DOHH2 (cell line): ENCODE measurements at regions not wholly inside any gene's neighbourhood (a gene's known extent, or its start where the extent isn't known, plus 50 kb on each side); places are given as distances from the start of the nearest gene placed in this dataset.

ENCODE experiments used
- H3F3A ChIP-seq: fragments of 200-600 bp; sonication (generic), shearing (Covaris generic); 2 replicates; pipeline ENCODE4 v1.6.0; 2016; ENCODE audit warnings: antibody characterized with exemption, mild to moderate bottlenecking; ENCODE audit not compliant: control insufficient read depth, insufficient read depth
- H3K27ac ChIP-seq: fragments of 200-600 bp; sonication (generic); 2 replicates; pipeline ENCODE4 v1.5.1; 2014; ENCODE audit warnings: low read depth, mild to moderate bottlenecking, low read length, moderate library complexity
- H3K27me3 ChIP-seq: fragments of 200-600 bp; sonication (generic); 2 replicates; pipeline ENCODE4 v1.6.1; 2014; ENCODE audit warnings: mild to moderate bottlenecking, low read length, mixed read lengths; ENCODE audit not compliant: control insufficient read depth
- H3K36me3 ChIP-seq: fragments of 200-600 bp; sonication (generic); 2 replicates; pipeline ENCODE4 v1.6.1; 2014; ENCODE audit warnings: mild to moderate bottlenecking, low read length, moderate library complexity, mixed read lengths; ENCODE audit not compliant: control insufficient read depth
- H3K4me1 ChIP-seq: fragments of 200-600 bp; sonication (generic); 2 replicates; pipeline ENCODE4 v1.6.1; 2014; ENCODE audit warnings: mild to moderate bottlenecking, low read length, mixed read lengths; ENCODE audit not compliant: control insufficient read depth
- H3K4me2 ChIP-seq: fragments of 200-600 bp; sonication (generic); 2 replicates; pipeline ENCODE4 v1.6.0; 2014; ENCODE audit warnings: mild to moderate bottlenecking, low read length, moderate library complexity
- H3K4me3 ChIP-seq: fragments of 200-600 bp; sonication (generic); 2 replicates; pipeline ENCODE4 v1.5.1; 2014; ENCODE audit warnings: mild to moderate bottlenecking, low read length, mixed read lengths
- H3K79me2 ChIP-seq: fragments of 200-600 bp; sonication (generic); 2 replicates; pipeline ENCODE4 v1.6.1; 2014; ENCODE audit warnings: mild to moderate bottlenecking, low read length, mixed read lengths; ENCODE audit not compliant: control insufficient read depth
- H3K9me2 ChIP-seq: fragments of 200-600 bp; sonication (generic); replicated peaks from 2 replicates; pipeline ENCODE4 v1.6.1; 2014; ENCODE audit warnings: mild to moderate bottlenecking, low read length, mixed read lengths; ENCODE audit not compliant: control insufficient read depth
- H3K9me3 ChIP-seq: fragments of 200-600 bp; sonication (generic); 2 replicates; pipeline ENCODE4 v1.6.1; 2014; ENCODE audit warnings: antibody characterized with exemption, low read length, mixed read lengths; ENCODE audit not compliant: control insufficient read depth, insufficient read depth
- H4K20me1 ChIP-seq: fragments of 200-600 bp; sonication (generic); 2 replicates; pipeline ENCODE4 v1.6.0; 2014; ENCODE audit warnings: low read depth, mild to moderate bottlenecking, antibody characterized with exemption, low read length, moderate library complexity; ENCODE audit not compliant: control insufficient read depth, insufficient read depth
- CTCF ChIP-seq: fragments of 200-600 bp; sonication (generic); IDR thresholded peaks from one replicate; pipeline ENCODE4 v1.5.1; 2014; ENCODE audit warnings: antibody characterized with exemption, mild to moderate bottlenecking, low read depth, low read length; ENCODE audit not compliant: poor library complexity, severe bottlenecking
- EZH2phosphoT487 ChIP-seq: fragments of 200-600 bp; sonication (generic); IDR thresholded peaks from 2 replicates; pipeline ENCODE4 v1.6.1; 2017; ENCODE audit warnings: borderline replicate concordance, mild to moderate bottlenecking, antibody characterized with exemption, low read length, moderate library complexity, mixed read lengths

GRCh38 chr20:60512443-60512842 is 554.2 kb downstream of the CDH26 start:
- H3K36me3 ChIP-seq: no peaks in the 10 kb centered on the region
- no peaks in the 10 kb centered on the region for H3K9me3 ChIP-seq
- H4K20me1 ChIP-seq: no peaks in the 10 kb centered on the region
- TF ChIP-seq EZH2phosphoT487 (no peak), CTCF (no peak)
- no peaks in the 10 kb centered on the region for H3K79me2 ChIP-seq
- no peak overlapping the region for H3K27ac ChIP-seq
- H3K4me2 ChIP-seq: no peak overlapping the region
- H3F3A ChIP-seq: no peaks in the 10 kb centered on the region
- no peak overlapping the region for H3K4me3 ChIP-seq
- no peaks in the 10 kb centered on the region for H3K4me1 ChIP-seq
- no peaks in the 10 kb centered on the region for H3K9me2 ChIP-seq
- no peaks in the 10 kb centered on the region for H3K27me3 ChIP-seq

GRCh38 chr20:60513141-60513540 is 554.9 kb downstream of the CDH26 start:
- no peak overlapping the region for H3K4me2 ChIP-seq
- no peaks in the 10 kb centered on the region for H3K9me3 ChIP-seq
- H3K4me3 ChIP-seq: no peak overlapping the region
- TF ChIP-seq EZH2phosphoT487 (no peak), CTCF (no peak)
- H3K27me3 ChIP-seq: no peaks in the 10 kb centered on the region
- H3K4me1 ChIP-seq: no peaks in the 10 kb centered on the region
- no peaks in the 10 kb centered on the region for H3K9me2 ChIP-seq
- no peaks in the 10 kb centered on the region for H3K36me3 ChIP-seq
- no peaks in the 10 kb centered on the region for H3K79me2 ChIP-seq
- no peak overlapping the region for H3K27ac ChIP-seq
- no peaks in the 10 kb centered on the region for H4K20me1 ChIP-seq
- H3F3A ChIP-seq: no peaks in the 10 kb centered on the region

GRCh38 chr20:60516442-60516841 is 558.2 kb downstream of the CDH26 start:
- TF ChIP-seq CTCF (no peak), EZH2phosphoT487 (no peak)
- Histone ChIP-seq H3K4me1 (no peaks in the 10 kb centered on the region), H4K20me1 (no peaks in the 10 kb centered on the region), H3K4me2 (no peak overlapping the region), H3K36me3 (no peaks in the 10 kb centered on the region), H3K4me3 (no peak overlapping the region), H3F3A (no peaks in the 10 kb centered on the region), H3K9me2 (no peaks in the 10 kb centered on the region), H3K9me3 (no peaks in the 10 kb centered on the region), H3K27me3 (no peaks in the 10 kb centered on the region), H3K79me2 (no peaks in the 10 kb centered on the region), H3K27ac (no peak overlapping the region)

- Histone ChIP-seq H4K20me1 (no peaks in the 10 kb centered on the region), H3K36me3 (no peaks in the 10 kb centered on the region), H3F3A (no peaks in the 10 kb centered on the region), H3K9me3 (no peaks in the 10 kb centered on the region), H3K4me1 (no peaks in the 10 kb centered on the region), H3K27me3 (no peaks in the 10 kb centered on the region), H3K4me3 (no peak overlapping the region), H3K79me2 (no peaks in the 10 kb centered on the region), H3K4me2 (no peak overlapping the region), H3K9me2 (no peaks in the 10 kb centered on the region), H3K27ac (no peak overlapping the region)
- no peak for TF ChIP-seq CTCF
- no peak for TF ChIP-seq EZH2phosphoT487
These were observed 559.8 kb downstream of the CDH26 start for GRCh38 chr20:60518022-60518421.
